Activated CD8-positive, alpha-beta T cell treated with anti-CD3 and anti-CD28 coated beads for 36 hours (primary cell): ENCODE measurements at regions not wholly inside any gene's neighbourhood (a gene's known extent, or its start where the extent isn't known, plus 50 kb on each side); places are given as distances from the start of the nearest gene placed in this dataset.

Experiments
- ATAC-seq: fragments of 200-7000 bp; cut with Tn5 transposase; one replicate; pipeline ENCODE4 v1.10.0; 2021; ENCODE audit warnings: mild to moderate bottlenecking, moderate library complexity
- CTCF ChIA-PET: fragments of 350-600 bp; sonication (Branson Sonifier 250); formaldehyde crosslinking; loops from one replicate; lab custom pipeline; 2021; ENCODE audit warnings: antibody characterized with exemption; lab: Charles Lee
- POLR2A ChIA-PET: fragments of 350-600 bp; sonication (Branson Sonifier 250); formaldehyde crosslinking; loops from one replicate; lab custom pipeline; 2021; ENCODE audit warnings: antibody characterized with exemption; lab: Charles Lee
- DNase-seq: peaks from one replicate; pipeline ENCODE4 v3.0.0-alpha.2; 2020
- H3K27ac Mint-ChIP-seq: one replicate; pipeline ENCODE4 v1.8.0; 2021; ENCODE audit warnings: mild to moderate bottlenecking, mixed read lengths
- H3K27me3 Mint-ChIP-seq: one replicate; pipeline ENCODE4 v1.8.0; 2021; ENCODE audit warnings: mixed read lengths
- H3K36me3 Mint-ChIP-seq: one replicate; pipeline ENCODE4 v1.8.0; 2021; ENCODE audit warnings: low read depth, mixed read lengths
- H3K4me1 Mint-ChIP-seq: one replicate; pipeline ENCODE4 v1.8.0; 2021; ENCODE audit warnings: low read depth, mixed read lengths
- H3K4me3 Mint-ChIP-seq: one replicate; pipeline ENCODE4 v1.8.0; 2021; ENCODE audit warnings: mild to moderate bottlenecking, moderate library complexity, mixed read lengths
- H3K9me3 Mint-ChIP-seq: one replicate; pipeline ENCODE4 v1.8.0; 2021; ENCODE audit warnings: mixed read lengths
- CTCF ChIP-seq: fragments of 200-600 bp; IDR thresholded peaks from one replicate; pipeline ENCODE4 v1.8.0; 2022; ENCODE audit warnings: antibody characterized with exemption, mild to moderate bottlenecking
- intact Hi-C: fragments of 100-400 bp; cut with micrococcal nuclease; formaldehyde crosslinking; loops from one replicate; pipeline ENCODE4 v1.10.0; 2022

- H3K9me3 Mint-ChIP-seq, result no peaks in the 10 kb centered on the region
- ATAC-seq (no peak), DNase-seq (no peak)
- no peaks in the 10 kb centered on the region for H3K36me3 Mint-ChIP-seq
- intact Hi-C loops, result no loop called here
- no peak for TF ChIP-seq CTCF
- no peaks in the 10 kb centered on the region for H3K4me1 Mint-ChIP-seq
- CTCF ChIA-PET, result interaction anchor here (1.0 kb wide), 1 partner anchor 10 kb away, joined by 3 read pairs; no protein-coding TSS in a partner anchor
- H3K27me3 Mint-ChIP-seq, result peaks cover 4% of the 10 kb centered on the region
- POLR2A ChIA-PET, result no interaction called here
- H3K27ac Mint-ChIP-seq, result no peak overlapping the region
- H3K4me3 Mint-ChIP-seq, result no peak overlapping the region
Observed at GRCh38 chr14:58785701-58786100, 147.9 kb downstream of the DACT1 start.

- no peak for ATAC-seq
- TF ChIP-seq CTCF, result no peak
- H3K27ac Mint-ChIP-seq, result no peak overlapping the region
- CTCF ChIA-PET, result no interaction called here
- peaks cover 4% of the 10 kb centered on the region for H3K27me3 Mint-ChIP-seq
- no peak for DNase-seq
- POLR2A ChIA-PET, result no interaction called here
- no peak overlapping the region for H3K4me3 Mint-ChIP-seq
- no peaks in the 10 kb centered on the region for H3K36me3 Mint-ChIP-seq
- H3K4me1 Mint-ChIP-seq, result no peaks in the 10 kb centered on the region
- intact Hi-C loops, result no loop called here
- H3K9me3 Mint-ChIP-seq, result no peaks in the 10 kb centered on the region
Observed at GRCh38 chr14:58787592-58787991, 149.8 kb downstream of the DACT1 start.

GRCh38 chr14:58788655-58789503, 151.1 kb downstream of the DACT1 start:
- H3K36me3 Mint-ChIP-seq, result no peaks in the 10 kb centered on the region
- no peaks in the 10 kb centered on the region for H3K4me1 Mint-ChIP-seq
- POLR2A ChIA-PET, result no interaction called here
- H3K9me3 Mint-ChIP-seq, result no peaks in the 10 kb centered on the region
- peaks cover 7% of the 10 kb centered on the region for H3K27me3 Mint-ChIP-seq
- CTCF ChIA-PET, result no interaction called here
- H3K4me3 Mint-ChIP-seq, result no peak overlapping the region
- intact Hi-C loops, result no loop called here
- no peak overlapping the region for H3K27ac Mint-ChIP-seq
- no peak for ATAC-seq
- TF ChIP-seq CTCF, result no peak
- DNase-seq, result no peak

- no peaks in the 10 kb centered on the region for H3K36me3 Mint-ChIP-seq
- no peak overlapping the region for H3K27ac Mint-ChIP-seq
- intact Hi-C loops, result no loop called here
- TF ChIP-seq CTCF, result no peak
- H3K9me3 Mint-ChIP-seq, result no peaks in the 10 kb centered on the region
- ChIA-PET POLR2A (no interaction called here), CTCF (no interaction called here)
- no peak for ATAC-seq
- no peak for DNase-seq
- H3K27me3 Mint-ChIP-seq, result peaks cover 7% of the 10 kb centered on the region
- no peak overlapping the region for H3K4me3 Mint-ChIP-seq
- no peaks in the 10 kb centered on the region for H3K4me1 Mint-ChIP-seq
Observed at GRCh38 chr14:58789736-58790135, 152.0 kb downstream of the DACT1 start.

- no peaks in the 10 kb centered on the region for H3K36me3 Mint-ChIP-seq
- H3K27me3 Mint-ChIP-seq, result peaks cover 4% of the 10 kb centered on the region
- no peak overlapping the region for H3K4me3 Mint-ChIP-seq
- intact Hi-C loops, result no loop called here
- CTCF ChIA-PET, result no interaction called here
- POLR2A ChIA-PET, result no interaction called here
- ATAC-seq, result no peak
- no peak overlapping the region for H3K27ac Mint-ChIP-seq
- no peaks in the 10 kb centered on the region for H3K4me1 Mint-ChIP-seq
- no peak for TF ChIP-seq CTCF
- no peak for DNase-seq
- no peaks in the 10 kb centered on the region for H3K9me3 Mint-ChIP-seq
Observed at GRCh38 chr14:58792416-58792815, 154.7 kb downstream of the DACT1 start.
